ENCODE measurements at regions not wholly inside any gene's neighbourhood (a gene's known extent, or its start where the extent isn't known, plus 50 kb on each side); places are given as distances from the start of the nearest gene placed in this dataset.

DNA sequence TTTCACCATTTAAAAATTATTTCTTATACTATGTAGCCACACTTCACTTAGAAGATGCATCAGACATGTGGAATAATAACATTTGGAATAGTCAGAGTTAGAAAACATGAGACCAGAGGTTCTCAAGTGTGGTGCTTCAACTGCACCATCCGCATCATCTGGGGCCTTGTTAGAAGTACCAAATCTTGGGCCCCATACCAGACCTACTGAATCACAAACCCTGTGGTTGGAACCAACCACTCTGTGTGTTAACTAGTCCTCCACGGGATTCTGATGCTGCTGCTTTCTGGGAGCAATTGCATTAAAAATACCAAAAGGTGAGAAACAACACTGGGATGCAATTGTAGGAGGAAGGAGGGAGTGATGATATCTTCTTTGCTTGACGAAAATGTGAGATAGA is 125.2 kb downstream of the GNAT3 start:
- Mint-ChIP-seq H3K27me3 (ENCODE audit: unreplicated experiment) (no peaks in the 10 kb centered on the region), H3K36me3 (ENCODE audit: low read depth, unreplicated experiment) (no peaks in the 10 kb centered on the region), H3K4me1 (ENCODE audit: unreplicated experiment) (no peaks in the 10 kb centered on the region), H3K27ac (ENCODE audit: unreplicated experiment) (no peak overlapping the region), H3K4me3 (ENCODE audit: unreplicated experiment) (no peak overlapping the region), H3K9me3 (ENCODE audit: unreplicated experiment) (no peaks in the 10 kb centered on the region)
- DNase-seq (ENCODE audit: low spot score) = no peak
- TF ChIP-seq, protein P1, sequence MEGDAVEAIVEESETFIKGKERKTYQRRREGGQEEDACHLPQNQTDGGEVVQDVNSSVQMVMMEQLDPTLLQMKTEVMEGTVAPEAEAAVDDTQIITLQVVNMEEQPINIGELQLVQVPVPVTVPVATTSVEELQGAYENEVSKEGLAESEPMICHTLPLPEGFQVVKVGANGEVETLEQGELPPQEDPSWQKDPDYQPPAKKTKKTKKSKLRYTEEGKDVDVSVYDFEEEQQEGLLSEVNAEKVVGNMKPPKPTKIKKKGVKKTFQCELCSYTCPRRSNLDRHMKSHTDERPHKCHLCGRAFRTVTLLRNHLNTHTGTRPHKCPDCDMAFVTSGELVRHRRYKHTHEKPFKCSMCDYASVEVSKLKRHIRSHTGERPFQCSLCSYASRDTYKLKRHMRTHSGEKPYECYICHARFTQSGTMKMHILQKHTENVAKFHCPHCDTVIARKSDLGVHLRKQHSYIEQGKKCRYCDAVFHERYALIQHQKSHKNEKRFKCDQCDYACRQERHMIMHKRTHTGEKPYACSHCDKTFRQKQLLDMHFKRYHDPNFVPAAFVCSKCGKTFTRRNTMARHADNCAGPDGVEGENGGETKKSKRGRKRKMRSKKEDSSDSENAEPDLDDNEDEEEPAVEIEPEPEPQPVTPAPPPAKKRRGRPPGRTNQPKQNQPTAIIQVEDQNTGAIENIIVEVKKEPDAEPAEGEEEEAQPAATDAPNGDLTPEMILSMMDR (IDR thresholded peaks at IDR 0.05; ENCODE audit: unreplicated experiment) = no peak

DNA sequence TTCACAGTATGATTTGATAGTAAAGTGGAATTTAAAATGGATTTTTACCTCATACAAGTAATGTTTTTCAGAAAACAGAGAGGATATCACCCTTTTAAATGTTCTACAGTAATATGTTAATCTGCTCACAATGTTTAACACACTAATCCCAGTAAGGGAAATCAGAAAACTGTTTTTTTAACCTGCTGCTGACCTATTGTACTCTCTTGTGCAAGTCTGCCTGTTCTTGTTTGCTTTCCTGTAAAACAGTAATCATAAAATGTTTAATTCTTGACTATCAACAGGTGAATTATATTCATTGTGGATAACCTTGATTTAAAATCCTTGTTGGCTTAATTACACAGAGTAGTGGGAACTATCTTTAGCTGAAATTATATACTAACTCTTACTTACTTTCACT is 126.4 kb downstream of the GNAT3 start:
- H3K4me3 Mint-ChIP-seq (ENCODE audit: unreplicated experiment) = no peak overlapping the region
- DNase-seq (ENCODE audit: low spot score) = no peak
- TF ChIP-seq, protein P1 (IDR thresholded peaks at IDR 0.05; ENCODE audit: unreplicated experiment) = no peak
- H3K27ac Mint-ChIP-seq (ENCODE audit: unreplicated experiment) = no peak overlapping the region
- H3K9me3 Mint-ChIP-seq (ENCODE audit: unreplicated experiment) = no peaks in the 10 kb centered on the region
- H3K27me3 Mint-ChIP-seq (ENCODE audit: unreplicated experiment) = no peaks in the 10 kb centered on the region
- no peaks in the 10 kb centered on the region for H3K4me1 Mint-ChIP-seq (ENCODE audit: unreplicated experiment)
- H3K36me3 Mint-ChIP-seq (ENCODE audit: low read depth, unreplicated experiment) = no peaks in the 10 kb centered on the region

DNA sequence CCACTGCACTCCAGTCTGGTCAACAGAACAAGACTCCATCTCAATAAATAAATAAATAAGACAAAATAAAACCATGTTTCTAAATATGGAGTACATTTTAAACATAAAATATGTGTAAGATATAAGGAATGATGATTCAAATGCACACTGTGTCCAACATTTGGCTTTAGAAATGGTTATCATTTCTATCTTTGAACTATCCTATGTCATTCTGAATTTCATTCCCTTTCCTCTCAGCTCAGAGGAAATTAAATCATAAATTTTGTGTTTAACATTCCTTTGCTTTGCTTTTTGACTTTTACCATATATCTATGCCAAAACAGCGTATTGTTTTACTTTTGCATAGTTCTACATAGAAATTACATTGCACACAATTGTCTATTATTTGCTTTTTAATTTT is 130.9 kb downstream of the GNAT3 start:
- H3K27me3 Mint-ChIP-seq (ENCODE audit: unreplicated experiment) = no peaks in the 10 kb centered on the region
- H3K4me3 Mint-ChIP-seq (ENCODE audit: unreplicated experiment) = no peak overlapping the region
- no peaks in the 10 kb centered on the region for H3K9me3 Mint-ChIP-seq (ENCODE audit: unreplicated experiment)
- H3K27ac Mint-ChIP-seq (ENCODE audit: unreplicated experiment) = no peak overlapping the region
- DNase-seq (ENCODE audit: low spot score) = no peak
- no peaks in the 10 kb centered on the region for H3K36me3 Mint-ChIP-seq (ENCODE audit: low read depth, unreplicated experiment)
- TF ChIP-seq, protein P1 (IDR thresholded peaks at IDR 0.05; ENCODE audit: unreplicated experiment) = no peak
- H3K4me1 Mint-ChIP-seq (ENCODE audit: unreplicated experiment) = no peaks in the 10 kb centered on the region

DNA sequence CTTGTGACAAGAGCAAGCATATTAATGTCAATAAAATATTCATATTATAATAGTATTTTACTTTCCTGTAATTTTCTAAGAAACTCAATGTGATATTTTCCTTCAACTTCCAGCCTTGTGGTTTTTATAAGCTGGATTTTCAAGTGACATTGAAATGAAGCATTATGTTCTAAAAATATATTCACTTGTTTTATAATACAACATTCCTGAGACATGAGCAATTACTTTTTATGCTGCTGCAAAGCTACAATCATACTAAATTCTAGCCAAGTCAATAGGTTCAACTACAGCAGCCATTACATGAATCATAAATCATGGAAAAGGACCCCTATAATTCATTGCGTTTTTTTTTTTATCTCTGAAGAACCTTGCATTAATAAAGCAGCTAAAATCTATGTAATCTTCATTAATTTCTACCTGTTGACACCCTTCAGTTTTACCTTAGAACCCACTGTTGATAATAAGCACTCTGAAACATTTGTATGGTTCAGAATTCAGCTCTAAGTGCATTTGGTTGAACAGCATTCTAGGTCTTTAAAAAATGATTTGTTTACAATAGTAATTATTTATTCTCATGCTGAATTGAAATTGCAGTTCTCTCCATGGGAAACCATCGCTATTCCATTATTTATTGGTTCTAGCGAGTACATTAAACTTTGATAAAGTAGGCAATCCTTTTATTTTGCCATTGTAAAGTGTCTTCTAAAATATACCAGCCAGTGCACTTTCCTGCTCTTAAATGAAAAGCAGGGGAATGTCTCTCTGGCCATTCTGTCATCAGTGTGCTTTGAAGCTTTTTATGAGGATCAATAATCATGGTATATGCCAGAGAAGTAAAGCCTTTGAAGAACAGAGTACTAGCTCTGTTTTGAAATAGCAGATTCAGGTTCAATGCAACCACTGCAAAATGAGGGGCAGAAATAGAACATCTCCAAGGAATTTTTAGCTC is 132.6 kb downstream of the GNAT3 start:
- Mint-ChIP-seq H3K4me1 (ENCODE audit: unreplicated experiment) (no peaks in the 10 kb centered on the region), H3K9me3 (ENCODE audit: unreplicated experiment) (no peaks in the 10 kb centered on the region), H3K4me3 (ENCODE audit: unreplicated experiment) (no peak overlapping the region), H3K27ac (ENCODE audit: unreplicated experiment) (no peak overlapping the region), H3K27me3 (ENCODE audit: unreplicated experiment) (no peaks in the 10 kb centered on the region), H3K36me3 (ENCODE audit: low read depth, unreplicated experiment) (no peaks in the 10 kb centered on the region)
- TF ChIP-seq, protein P1 (IDR thresholded peaks at IDR 0.05; ENCODE audit: unreplicated experiment) = no peak
- DNase-seq (ENCODE audit: low spot score) = no peak

DNA sequence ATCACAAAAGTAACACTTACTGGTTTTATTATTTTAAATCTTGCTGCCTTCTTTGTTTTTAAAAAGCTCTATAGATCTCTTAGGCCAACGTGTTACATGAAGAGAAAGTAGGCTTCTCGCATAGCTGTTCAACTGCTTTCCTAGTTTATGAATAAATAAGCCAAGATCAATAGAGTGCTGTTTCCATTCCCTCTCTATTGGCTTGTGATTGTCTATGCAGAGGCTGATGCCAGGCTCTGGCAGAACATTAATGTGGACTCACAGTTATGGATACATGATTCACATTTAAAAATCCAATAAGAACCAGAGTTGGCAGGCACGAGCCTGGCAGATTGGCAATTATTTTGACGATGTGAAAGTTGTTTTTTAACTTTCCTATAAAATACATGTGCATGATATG is 137.5 kb downstream of the GNAT3 start:
- TF ChIP-seq, protein P1 (IDR thresholded peaks at IDR 0.05; ENCODE audit: unreplicated experiment) = no peak
- no peaks in the 10 kb centered on the region for H3K36me3 Mint-ChIP-seq (ENCODE audit: low read depth, unreplicated experiment)
- no peak overlapping the region for H3K27ac Mint-ChIP-seq (ENCODE audit: unreplicated experiment)
- H3K27me3 Mint-ChIP-seq (ENCODE audit: unreplicated experiment) = no peaks in the 10 kb centered on the region
- no peak for DNase-seq (ENCODE audit: low spot score)
- H3K9me3 Mint-ChIP-seq (ENCODE audit: unreplicated experiment) = no peaks in the 10 kb centered on the region
- no peaks in the 10 kb centered on the region for H3K4me1 Mint-ChIP-seq (ENCODE audit: unreplicated experiment)
- no peak overlapping the region for H3K4me3 Mint-ChIP-seq (ENCODE audit: unreplicated experiment)

All from endothelial cell (in vitro differentiated cells).